ENCODE measurements at regions not wholly inside any gene's neighbourhood (a gene's known extent, or its start where the extent isn't known, plus 50 kb on each side); places are given as distances from the start of the nearest gene placed in this dataset.

DNA sequence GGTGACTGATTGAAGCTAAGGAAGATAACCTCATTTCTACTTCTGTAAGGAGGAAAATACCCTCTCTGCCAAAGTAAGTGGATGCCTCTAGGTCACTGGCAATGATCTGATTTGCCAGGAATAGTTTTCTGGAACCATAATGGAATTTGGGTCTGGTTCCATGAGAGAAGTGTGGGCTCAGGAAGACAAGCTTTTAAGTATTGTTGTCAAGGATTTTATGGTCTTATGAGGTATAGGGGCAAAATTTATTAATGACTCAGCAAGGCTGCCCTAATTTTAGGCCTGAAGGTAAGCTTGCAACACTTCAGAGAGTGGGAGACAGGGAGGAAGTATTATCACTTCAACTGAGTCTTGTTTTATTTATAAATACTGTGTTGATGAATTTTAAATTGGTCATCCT is 322.6 kb upstream of the ACTBL2 start:
- TF ChIP-seq, protein P1, sequence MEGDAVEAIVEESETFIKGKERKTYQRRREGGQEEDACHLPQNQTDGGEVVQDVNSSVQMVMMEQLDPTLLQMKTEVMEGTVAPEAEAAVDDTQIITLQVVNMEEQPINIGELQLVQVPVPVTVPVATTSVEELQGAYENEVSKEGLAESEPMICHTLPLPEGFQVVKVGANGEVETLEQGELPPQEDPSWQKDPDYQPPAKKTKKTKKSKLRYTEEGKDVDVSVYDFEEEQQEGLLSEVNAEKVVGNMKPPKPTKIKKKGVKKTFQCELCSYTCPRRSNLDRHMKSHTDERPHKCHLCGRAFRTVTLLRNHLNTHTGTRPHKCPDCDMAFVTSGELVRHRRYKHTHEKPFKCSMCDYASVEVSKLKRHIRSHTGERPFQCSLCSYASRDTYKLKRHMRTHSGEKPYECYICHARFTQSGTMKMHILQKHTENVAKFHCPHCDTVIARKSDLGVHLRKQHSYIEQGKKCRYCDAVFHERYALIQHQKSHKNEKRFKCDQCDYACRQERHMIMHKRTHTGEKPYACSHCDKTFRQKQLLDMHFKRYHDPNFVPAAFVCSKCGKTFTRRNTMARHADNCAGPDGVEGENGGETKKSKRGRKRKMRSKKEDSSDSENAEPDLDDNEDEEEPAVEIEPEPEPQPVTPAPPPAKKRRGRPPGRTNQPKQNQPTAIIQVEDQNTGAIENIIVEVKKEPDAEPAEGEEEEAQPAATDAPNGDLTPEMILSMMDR (IDR thresholded peaks at IDR 0.05) = no peak
- no peak for TF ChIP-seq ZFX (IDR thresholded peaks at IDR 0.05; ENCODE audit: borderline replicate concordance)

All from 22Rv1 (cell line).